ENCODE measurements at regions not wholly inside any gene's neighbourhood (a gene's known extent, or its start where the extent isn't known, plus 50 kb on each side); places are given as distances from the start of the nearest gene placed in this dataset.
A peak's percentile ranks its signal among the peaks of the same experiment; 100 is the strongest.

GRCh38 chr3:18827664-18828063 lies 320.6 kb upstream of the KCNH8 start:
- DNase-seq: no peak

GRCh38 chr3:18825665-18826064 lies 322.6 kb upstream of the KCNH8 start:
- DNase-seq: no peak

- DNase-seq: no peak
Measured at GRCh38 chr3:18813300-18813699, 335.0 kb upstream of the KCNH8 start.

GRCh38 chr3:18812316-18812715 lies 336.0 kb upstream of the KCNH8 start:
- peak; percentile 27 for DNase-seq

- DNase-seq: no peak
Measured at GRCh38 chr3:18810306-18810661, 338.0 kb upstream of the KCNH8 start.

GRCh38 chr3:18809640-18810305 lies 338.5 kb upstream of the KCNH8 start:
- no peak for DNase-seq

GRCh38 chr3:18808429-18808828 lies 339.9 kb upstream of the KCNH8 start:
- no peak for DNase-seq

- DNase-seq: no peak
Measured at GRCh38 chr3:18807593-18807992, 340.7 kb upstream of the KCNH8 start.

- no peak for DNase-seq
Measured at GRCh38 chr3:18806633-18807032, 341.7 kb upstream of the KCNH8 start.

GRCh38 chr3:18797378-18797777 lies 350.9 kb upstream of the KCNH8 start:
- no peak for DNase-seq

GRCh38 chr3:18795078-18795477 lies 353.2 kb upstream of the KCNH8 start:
- DNase-seq: no peak

GRCh38 chr3:18791752-18792151 lies 356.6 kb upstream of the KCNH8 start:
- DNase-seq: no peak

GRCh38 chr3:18791182-18791581 lies 357.1 kb upstream of the KCNH8 start:
- DNase-seq: no peak

GRCh38 chr3:18790384-18790783 lies 357.9 kb upstream of the KCNH8 start:
- no peak for DNase-seq

- DNase-seq: no peak
Measured at GRCh38 chr3:18789734-18790133, 358.6 kb upstream of the KCNH8 start.

GRCh38 chr3:18787441-18787840 lies 360.9 kb upstream of the KCNH8 start:
- DNase-seq: peak; percentile 1

- no peak for DNase-seq
Measured at GRCh38 chr3:18786650-18787323, 361.5 kb upstream of the KCNH8 start.

- DNase-seq: no peak
Measured at GRCh38 chr3:18782191-18782590, 357.1 kb upstream of the SATB1 start.

GRCh38 chr3:18780959-18781358 lies 355.8 kb upstream of the SATB1 start:
- no peak for DNase-seq

GRCh38 chr3:18779704-18780103 lies 354.6 kb upstream of the SATB1 start:
- no peak for DNase-seq

GRCh38 chr3:18778598-18778997 lies 353.5 kb upstream of the SATB1 start:
- no peak for DNase-seq

- no peak for DNase-seq
Measured at GRCh38 chr3:18778094-18778493, 353.0 kb upstream of the SATB1 start.

- DNase-seq: no peak
Measured at GRCh38 chr3:18775501-18775900, 350.4 kb upstream of the SATB1 start.

GRCh38 chr3:18774319-18775088 lies 349.4 kb upstream of the SATB1 start:
- no peak for DNase-seq

All from tongue (tissue), 1 donor.